ENCODE measurements at regions not wholly inside any gene's neighbourhood (a gene's known extent, or its start where the extent isn't known, plus 50 kb on each side); places are given as distances from the start of the nearest gene placed in this dataset.

GRCh38 chr20:57106692-57107091 is 159.7 kb downstream of the BMP7 start:
- TF ChIP-seq POLR2AphosphoS5 (IDR thresholded peaks at IDR 0.05): no peak
- TF ChIP-seq CTCF (IDR thresholded peaks at IDR 0.05; ENCODE audit: poor library complexity, severe bottlenecking): no peak
- TF ChIP-seq TAF1 (IDR thresholded peaks at IDR 0.05; ENCODE audit: low read depth): no peak
- no peak for TF ChIP-seq SMC3 (conservative IDR thresholded peaks at IDR 0.05; ENCODE audit: poor library complexity)
- no peak for TF ChIP-seq EZH2 (IDR thresholded peaks at IDR 0.05; ENCODE audit: borderline replicate concordance, insufficient read depth, low read length, poor library complexity, severe bottlenecking)
